SK-N-SH (cell line): ENCODE measurements at regions not wholly inside any gene's neighbourhood (a gene's known extent, or its start where the extent isn't known, plus 50 kb on each side); places are given as distances from the start of the nearest gene placed in this dataset.

Experiments used
- CTCF ChIA-PET: fragments of 300-600, 350-600 bp; formaldehyde crosslinking; extraction: SDS; loops from one replicate; lab custom pipeline; 2021; lab: Yijun Ruan, JAX
- POLR2A ChIA-PET: fragments of 350-600 bp; sonication (Branson Sonifier 250); formaldehyde crosslinking; extraction: SDS; loops from one replicate; lab custom pipeline; 2020; ENCODE audit warnings: antibody characterized with exemption, inconsistent platforms; lab: Yijun Ruan, JAX
- DNase-seq: peaks from one replicate; pipeline ENCODE4 v3.0.0; 2012
- H2AFZ ChIP-seq: fragments of 200-600 bp; sonication (generic); 2 replicates; pipeline ENCODE4 v1.8.1; 2016; ENCODE audit warnings: antibody characterized with exemption, mild to moderate bottlenecking, low read depth
- H3F3A ChIP-seq: fragments of 200-600 bp; sonication (generic); replicated peaks from 2 replicates; pipeline ENCODE3; 2016; ENCODE audit warnings: antibody characterized with exemption, mild to moderate bottlenecking; ENCODE audit not compliant: insufficient read depth
- H3K27ac ChIP-seq, 2 experiments: fragments of 200-500 bp in 1 of 2; fragments of 200-600 bp in 1 of 2; sonication (Bioruptor generic) in 1 of 2; sonication (generic), shearing (Covaris generic) in 1 of 2; 2 replicates each; pipeline versions ENCODE4 v1.5.1 to v1.6.1; 2014 to 2016; ENCODE audit warnings: low read depth in 2 of 2, inconsistent platforms in 1 of 2, low read length in 1 of 2, mild to moderate bottlenecking in 1 of 2, mixed read lengths in 1 of 2
- H3K27me3 ChIP-seq: fragments of 200-600 bp; sonication (generic), shearing (Covaris generic); 2 replicates; pipeline ENCODE4 v1.6.1; 2016; ENCODE audit warnings: mixed run types; ENCODE audit not compliant: insufficient read depth
- H3K36me3 ChIP-seq, 2 experiments: fragments of 200-500 bp in 1 of 2; fragments of 200-600 bp in 1 of 2; sonication (Bioruptor generic) in 1 of 2; sonication (generic) in 1 of 2; replicated peaks in 1 of 2; 2 replicates each; pipeline versions ENCODE3 to v1.5.1; 2014 to 2016; ENCODE audit warnings: low read length in 1 of 2, mild to moderate bottlenecking in 1 of 2; ENCODE audit not compliant: insufficient read depth in 2 of 2, control insufficient read depth in 1 of 2
- H3K4me1 ChIP-seq, 2 experiments: fragments of 200-500 bp in 1 of 2; fragments of 200-600 bp in 1 of 2; sonication (Bioruptor generic) in 1 of 2; sonication (generic), shearing (Covaris generic) in 1 of 2; 2 replicates each; pipeline versions ENCODE4 v1.5.1 to v1.6.1; 2014 to 2016; ENCODE audit warnings: low read depth in 1 of 2, low read length in 1 of 2, mixed run types in 1 of 2; ENCODE audit not compliant: insufficient read depth in 2 of 2, control insufficient read depth in 1 of 2
- H3K4me2 ChIP-seq: fragments of 200-600 bp; sonication (generic), shearing (Covaris generic); 2 replicates; pipeline ENCODE4 v1.6.1; 2017; ENCODE audit warnings: mixed run types
- H3K4me3 ChIP-seq, 2 experiments: fragments of 200-500 bp in 1 of 2; fragments of 200-600 bp in 1 of 2; sonication (Bioruptor generic) in 1 of 2; sonication (generic), shearing (Covaris generic) in 1 of 2; 2 replicates each; pipeline versions ENCODE4 v1.5.1 to v1.8.1; 2014 to 2016; ENCODE audit warnings: low read depth in 2 of 2, inconsistent platforms in 1 of 2, low read length in 1 of 2, mild to moderate bottlenecking in 1 of 2, mixed read lengths in 1 of 2, moderate library complexity in 1 of 2
- H3K79me2 ChIP-seq: fragments of 200-600 bp; sonication (generic); 2 replicates; pipeline ENCODE4 v1.8.1; 2017; ENCODE audit warnings: mild to moderate bottlenecking; ENCODE audit not compliant: insufficient read depth
- H3K9ac ChIP-seq: fragments of 200-600 bp; sonication (generic); 2 replicates; pipeline ENCODE4 v1.6.1; 2017; ENCODE audit warnings: mixed run types
- H3K9me2 ChIP-seq: fragments of 200-600 bp; sonication (generic); 2 replicates; pipeline ENCODE4 v1.6.1; 2017; ENCODE audit warnings: mixed run types
- H3K9me3 ChIP-seq: fragments of 200-600 bp; sonication (generic); 2 replicates; pipeline ENCODE4 v1.6.1; 2017; ENCODE audit warnings: mixed run types, mild to moderate bottlenecking, moderate library complexity
- H4K20me1 ChIP-seq: fragments of 200-600 bp; sonication (generic); 2 replicates; pipeline ENCODE4 v1.6.1; 2017; ENCODE audit warnings: mild to moderate bottlenecking, mixed run types; ENCODE audit not compliant: insufficient read depth
- CTCF ChIP-seq: fragments of 200-600 bp; sonication (generic); IDR thresholded peaks from 2 replicates; pipeline ENCODE4 v1.6.1; 2017; ENCODE audit warnings: antibody characterized with exemption, mild to moderate bottlenecking, moderate library complexity
- FOSL2 ChIP-seq: IDR thresholded peaks from 2 replicates; pipeline ENCODE4 v1.4.0; 2012; ENCODE audit warnings: low read depth, mild to moderate bottlenecking, moderate library complexity, borderline replicate concordance
- FOXM1 ChIP-seq: IDR thresholded peaks from 2 replicates; pipeline ENCODE4 v1.4.0; 2012; ENCODE audit warnings: low read depth, mild to moderate bottlenecking
- GABPA ChIP-seq: IDR thresholded peaks from 2 replicates; pipeline ENCODE4 v1.4.0; 2012; ENCODE audit warnings: low read depth, mild to moderate bottlenecking
- IRF3 ChIP-seq: fragments of 150-350 bp; IDR thresholded peaks from 2 replicates; pipeline ENCODE4 v1.6.1; 2016; ENCODE audit warnings: mild to moderate bottlenecking, low read depth, low read length
- NRF1 ChIP-seq: IDR thresholded peaks from 2 replicates; pipeline ENCODE4 v1.6.1; 2012; ENCODE audit warnings: low read depth, mild to moderate bottlenecking, low read length
- PBX3 ChIP-seq: IDR thresholded peaks from 2 replicates; pipeline ENCODE4; 2012
- POLR2AphosphoS5 ChIP-seq: IDR thresholded peaks from 2 replicates; pipeline ENCODE4 v1.6.1; 2012; ENCODE audit warnings: low read depth, low read length
- REST ChIP-seq: IDR thresholded peaks from 2 replicates; pipeline ENCODE4 v1.6.1; 2012; ENCODE audit warnings: mild to moderate bottlenecking, low read depth, low read length, moderate library complexity
- SIN3A ChIP-seq: IDR thresholded peaks from 2 replicates; pipeline ENCODE4 v1.6.1; 2012; ENCODE audit warnings: low read depth, mild to moderate bottlenecking, low read length, moderate library complexity, borderline replicate concordance
- SMC3 ChIP-seq: IDR thresholded peaks from 2 replicates; pipeline ENCODE4 v1.6.1; 2012; ENCODE audit warnings: low read depth, low read length, improper control_type of control experiment
- TAF1 ChIP-seq: IDR thresholded peaks from 2 replicates; pipeline ENCODE4 v1.6.1; 2012; ENCODE audit warnings: low read depth, mild to moderate bottlenecking, low read length, moderate library complexity, borderline replicate concordance
- TEAD4 ChIP-seq: IDR thresholded peaks from 2 replicates; pipeline ENCODE4 v1.4.0; 2012; ENCODE audit warnings: mild to moderate bottlenecking, borderline replicate concordance; ENCODE audit not compliant: insufficient read depth
- USF1 ChIP-seq: IDR thresholded peaks from 2 replicates; pipeline ENCODE4 v1.4.0; 2012; ENCODE audit warnings: low read depth, borderline replicate concordance
- ZBTB33 ChIP-seq: IDR thresholded peaks from 2 replicates; pipeline ENCODE4 v1.4.0; 2012; ENCODE audit warnings: low read depth, borderline replicate concordance
- WGBS: methylation state at CpG from one replicate; pipeline ENCODE4 v1.1.6; 2017; ENCODE audit warnings: low lambda C conversion rate; 5-methylcytosine and 5-hydroxymethylcytosine counted together

GRCh38 chr2:176412136-176412535, 142.9 kb downstream of the MTX2 start (continued):
- TF ChIP-seq IRF3 (no peak), FOXM1 (no peak), PBX3 (no peak), GABPA (no peak), SIN3A (no peak)

- Histone ChIP-seq H3K4me2 (no peak overlapping the region), H2AFZ (no peak overlapping the region), H3F3A (peaks cover 2% of the 10 kb centered on the region), H3K27ac (no peak overlapping the region), H3K4me1 (peaks cover 0 to 2% of the 10 kb centered on the region in 2 experiments; a peak in 1 of 4 replicates), H3K27me3 (no peaks in the 10 kb centered on the region), H3K4me3 (no peak overlapping the region), H4K20me1 (no peaks in the 10 kb centered on the region), H3K79me2 (no peaks in the 10 kb centered on the region), H3K9ac (no peak overlapping the region), H3K9me3 (no peaks in the 10 kb centered on the region), H3K36me3 (no peaks in the 10 kb centered on the region), H3K9me2 (no peaks in the 10 kb centered on the region)
- DNase-seq: no peak
- ChIA-PET POLR2A (no interaction called here), CTCF (no interaction called here)
- TF ChIP-seq CTCF: no peak
- WGBS: 67% methylated on average over 4 of the region's 4 CpGs
Observed at GRCh38 chr2:176413786-176414185, 144.5 kb downstream of the MTX2 start.

GRCh38 chr2:176414641-176415040, 145.4 kb downstream of the MTX2 start:
- DNase-seq: no peak
- no peak overlapping the region for H3K9ac ChIP-seq
- no peaks in the 10 kb centered on the region for H3K27me3 ChIP-seq
- no peak overlapping the region for H3K4me3 ChIP-seq
- H3K36me3 ChIP-seq: no peaks in the 10 kb centered on the region
- no peak overlapping the region for H3K27ac ChIP-seq
- H3K9me3 ChIP-seq: no peaks in the 10 kb centered on the region
- no peaks in the 10 kb centered on the region for H4K20me1 ChIP-seq
- peaks cover 0 to 10% of the 10 kb centered on the region in 2 experiments; a peak in 3 of 4 replicates for H3K4me1 ChIP-seq
- H3F3A ChIP-seq: no peaks in the 10 kb centered on the region
- no peak overlapping the region for H3K4me2 ChIP-seq
- no peaks in the 10 kb centered on the region for H3K9me2 ChIP-seq
- H2AFZ ChIP-seq: peak overlapping the region; percentile 48; the same call in 1 of the 2 replicates
- CTCF ChIA-PET: interaction anchor here (0.8 to 1.2 kb wide), 2 partner anchors 40 to 79 kb away, joined by 3 read pairs; no protein-coding TSS in a partner anchor
- no peaks in the 10 kb centered on the region for H3K79me2 ChIP-seq
- 53% methylated on average over 3 of the region's 3 CpGs for WGBS
- POLR2A ChIA-PET: no interaction called here
- TF ChIP-seq POLR2AphosphoS5 (no peak), REST (no peak), USF1 (no peak), ZBTB33 (no peak), SMC3 (no peak), NRF1 (no peak), FOSL2 (no peak), TEAD4 (no peak), TAF1 (no peak)
